ENCODE measurements at regions not wholly inside any gene's neighbourhood (a gene's known extent, or its start where the extent isn't known, plus 50 kb on each side); places are given as distances from the start of the nearest gene placed in this dataset.
A peak's percentile ranks its signal among the peaks of the same experiment; 100 is the strongest.
"Not testable (repeated sequence)": the region's sequence is repeated elsewhere in the genome, so short reads cannot be mapped to it uniquely, and the experiment has no call there.

GRCh38 chr5:157942595-157942994 lies 83.7 kb upstream of the CLINT1 start:
- no peak for TF ChIP-seq CTCF (IDR thresholded peaks at IDR 0.05)
- intact Hi-C loops (cut with DNase I), result no loop called here
- no peaks in the 10 kb centered on the region for H3K4me1 ChIP-seq
- no peak for ATAC-seq
- no peak overlapping the region for H3K27ac ChIP-seq
- no peak for DNase-seq
- H3K27me3 ChIP-seq (ENCODE audit: low read depth), result no peaks in the 10 kb centered on the region
- no peaks in the 10 kb centered on the region for H3K36me3 ChIP-seq
- H3K4me3 ChIP-seq, result no peak overlapping the region
- H3K9me3 ChIP-seq, result no peaks in the 10 kb centered on the region

DNA sequence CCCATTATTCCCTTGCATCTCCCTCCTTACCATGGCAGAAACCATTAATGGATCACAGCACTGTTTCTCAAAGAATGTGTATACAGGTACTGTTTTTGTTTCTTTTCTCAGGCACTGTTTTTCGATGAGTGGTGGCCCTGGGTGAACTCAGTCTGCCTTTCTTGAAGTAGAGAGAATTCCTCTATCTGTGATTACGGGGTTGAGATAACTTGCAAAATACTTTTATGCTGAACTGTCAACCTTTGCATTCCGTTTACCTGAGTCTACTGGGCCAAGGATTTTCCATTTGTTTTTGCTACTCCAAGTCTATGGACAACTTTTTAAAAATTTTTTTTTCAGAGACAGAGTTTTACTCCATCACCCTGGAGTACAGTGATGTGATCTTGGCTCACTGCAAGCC lies 82.7 kb upstream of the CLINT1 start:
- Histone ChIP-seq H3K27ac (no peak overlapping the region), H3K4me3 (no peak overlapping the region), H3K36me3 (no peaks in the 10 kb centered on the region), H3K9me3 (no peaks in the 10 kb centered on the region), H3K4me1 (no peaks in the 10 kb centered on the region), H3K27me3 (ENCODE audit: low read depth) (no peaks in the 10 kb centered on the region)
- intact Hi-C loops (cut with DNase I), result no loop called here
- TF ChIP-seq CTCF (IDR thresholded peaks at IDR 0.05), result no peak
- no peak for DNase-seq
- ATAC-seq, result peak in 1 of 2 donors; percentile 33

DNA sequence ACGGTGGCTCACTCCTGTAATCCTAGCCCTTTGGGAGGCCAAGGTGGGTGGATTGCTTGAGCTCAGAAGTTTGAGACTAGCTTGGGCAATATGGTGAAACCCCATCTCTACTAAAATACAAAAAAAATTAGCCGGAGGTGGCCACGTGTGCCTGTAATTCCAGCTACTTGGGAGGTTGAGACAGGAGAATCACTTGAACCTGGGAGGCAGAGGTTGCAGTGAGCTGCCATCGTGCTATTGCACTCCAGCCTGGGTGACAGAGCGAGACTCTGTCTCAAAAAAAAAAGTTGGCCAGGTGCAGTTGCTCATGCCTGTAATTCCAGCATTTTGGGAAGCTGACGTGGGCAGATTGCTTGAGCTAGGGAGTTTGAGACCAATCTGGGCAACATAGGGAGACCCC lies 79.2 kb upstream of the CLINT1 start:
- ATAC-seq; H3K27ac ChIP-seq; H3K4me1 ChIP-seq; H3K4me3 ChIP-seq; intact Hi-C loops (cut with DNase I); H3K27me3 ChIP-seq (ENCODE audit: low read depth); DNase-seq; H3K36me3 ChIP-seq: not testable (repeated sequence)
- H3K9me3 ChIP-seq, result peaks cover 11% of the 10 kb centered on the region

DNA sequence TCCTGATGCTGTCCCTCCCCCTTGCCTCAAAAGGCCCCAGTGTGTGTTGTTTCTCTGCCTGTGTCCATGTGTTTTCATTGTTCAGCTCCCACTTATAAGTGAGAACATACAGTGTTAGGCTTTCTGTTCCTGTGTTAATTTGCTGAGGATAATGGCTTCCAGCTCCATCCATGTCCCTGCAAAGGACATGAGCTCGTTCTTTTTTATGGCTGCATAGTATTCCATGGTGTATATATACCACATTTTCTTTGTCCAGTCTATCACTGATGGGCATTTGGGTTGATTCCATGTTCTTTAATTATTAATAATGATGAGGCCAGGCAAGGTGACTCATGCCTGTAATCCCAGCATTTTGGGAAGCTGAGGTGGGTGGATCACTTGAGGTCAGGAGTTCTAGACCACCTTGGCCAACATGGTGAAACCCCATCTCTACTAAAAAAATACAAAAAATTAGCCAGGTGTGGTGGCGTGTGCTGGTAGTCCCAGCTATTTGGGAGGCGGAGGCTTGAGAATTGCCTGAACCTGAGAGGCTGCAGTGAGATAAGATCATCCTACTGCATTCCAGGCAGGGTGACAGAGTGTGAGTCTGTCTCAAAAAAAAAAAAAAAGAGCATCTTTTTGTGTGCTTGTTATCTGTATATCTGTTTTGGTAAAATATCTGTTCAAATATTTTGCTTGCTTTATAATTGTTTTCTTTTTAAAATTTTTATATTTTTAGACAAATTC lies 78.0 kb upstream of the CLINT1 start:
- intact Hi-C loops (cut with DNase I); DNase-seq; H3K4me3 ChIP-seq; H3K27ac ChIP-seq; H3K4me1 ChIP-seq; H3K27me3 ChIP-seq (ENCODE audit: low read depth); H3K36me3 ChIP-seq; ATAC-seq: not testable (repeated sequence)
- peaks cover 11% of the 10 kb centered on the region for H3K9me3 ChIP-seq

- ATAC-seq, result no peak
- Histone ChIP-seq H3K4me3 (no peak overlapping the region), H3K4me1 (no peaks in the 10 kb centered on the region), H3K27ac (no peak overlapping the region), H3K27me3 (ENCODE audit: low read depth) (no peaks in the 10 kb centered on the region), H3K9me3 (peaks cover 11% of the 10 kb centered on the region), H3K36me3 (no peaks in the 10 kb centered on the region)
- no peak for DNase-seq
- intact Hi-C loops (cut with DNase I), result no loop called here
- no peak for TF ChIP-seq CTCF (IDR thresholded peaks at IDR 0.05)
Measured at GRCh38 chr5:157934600-157934999, 75.7 kb upstream of the CLINT1 start.

GRCh38 chr5:157933005-157933404 lies 74.1 kb upstream of the CLINT1 start:
- no peak overlapping the region for H3K4me3 ChIP-seq
- no peak for DNase-seq
- ATAC-seq, result no peak
- H3K9me3 ChIP-seq, result peaks cover 11% of the 10 kb centered on the region
- H3K27ac ChIP-seq, result no peak overlapping the region
- no peaks in the 10 kb centered on the region for H3K4me1 ChIP-seq
- TF ChIP-seq CTCF (IDR thresholded peaks at IDR 0.05), result no peak
- no peaks in the 10 kb centered on the region for H3K27me3 ChIP-seq (ENCODE audit: low read depth)
- intact Hi-C loops (cut with DNase I), result no loop called here
- no peaks in the 10 kb centered on the region for H3K36me3 ChIP-seq
